Body of pancreas (tissue), 4 donors: ENCODE measurements at regions not wholly inside any gene's neighbourhood (a gene's known extent, or its start where the extent isn't known, plus 50 kb on each side); places are given as distances from the start of the nearest gene placed in this dataset.

Source experiments
- ATAC-seq: fragments of 150-250 bp; one replicate; pipeline ENCODE4 v1.9.1; 2016
- DNase-seq, 4 donors: peaks; one replicate each; pipeline ENCODE4 v3.0.0-alpha.2; 2019
- H3K27ac ChIP-seq, 4 donors: fragments of 200-600 bp; sonication (generic); 1 replicate in 3 of 4; 2 replicates in 1 of 4; pipeline versions ENCODE4 v1.5.1 to v1.6.1; 2016 to 2019; ENCODE audit warnings: mild to moderate bottlenecking in 1 of 4, mixed read lengths in 1 of 4, moderate library complexity in 1 of 4
- H3K27me3 ChIP-seq, 2 donors: fragments of 200-600 bp; sonication (generic); one replicate each; pipeline ENCODE4 v1.6.0; 2016; ENCODE audit warnings: mild to moderate bottlenecking in 1 of 2
- H3K36me3 ChIP-seq, 2 donors: fragments of 200-600 bp; sonication (generic); replicated peaks in 1 of 2; 2 replicates each; pipeline ENCODE4 v1.5.1; 2016; ENCODE audit warnings: low read depth in 2 of 2; ENCODE audit not compliant: insufficient read depth in 1 of 2
- H3K4me1 ChIP-seq: fragments of 200-600 bp; sonication (generic); one replicate; pipeline ENCODE4 v1.6.0; 2016
- H3K4me3 ChIP-seq, 2 donors: fragments of 200-600 bp; sonication (generic); 1 replicate in 1 of 2; 2 replicates in 1 of 2; pipeline ENCODE4 v1.5.1; 2016 to 2019
- H3K9me3 ChIP-seq, 3 donors: fragments of 200-600 bp; sonication (generic); 1 replicate in 2 of 3; 2 replicates in 1 of 3; pipeline ENCODE4 v1.5.1; 2016
- CTCF ChIP-seq, 7 experiments: fragments of 450-650 bp in 4 of 7; fragments of 200-600 bp in 3 of 7; sonication (generic) in 3 of 7; IDR thresholded peaks; one replicate each; pipeline ENCODE4 v1.5.1; 2016 to 2019; ENCODE audit warnings: antibody characterized with exemption in 7 of 7
- POLR2A ChIP-seq, 3 donors: fragments of 450-650 bp; IDR thresholded peaks; one replicate each; pipeline ENCODE4 v1.6.1; 2016; ENCODE audit warnings: antibody characterized with exemption in 3 of 3, mild to moderate bottlenecking in 2 of 3
- WGBS, 2 donors: methylation state at CpG; one replicate each; pipeline ENCODE4 v1.1.5; 2017; 5-methylcytosine and 5-hydroxymethylcytosine counted together
- intact Hi-C: fragments of 100-400 bp; cut with DNase I; formaldehyde crosslinking; loops from one replicate; pipeline ENCODE4 v1.15.1; 2023

GRCh38 chr6:40948570-40948969 lies 90.5 kb downstream of the UNC5CL start:
- WGBS, 2 donors = 86 to 94% methylated on average over 3 of the region's 3 CpGs
- DNase-seq = no peak
- H3K9me3 ChIP-seq = no peaks in the 10 kb centered on the region
- H3K27me3 ChIP-seq = no peaks in the 10 kb centered on the region
- ATAC-seq = no peak
- H3K4me3 ChIP-seq = no peak overlapping the region
- no peaks in the 10 kb centered on the region for H3K36me3 ChIP-seq
- intact Hi-C loops = no loop called here
- no peak for TF ChIP-seq POLR2A (IDR thresholded peaks at IDR 0.05)
- no peak for TF ChIP-seq CTCF (IDR thresholded peaks at IDR 0.05)
- H3K4me1 ChIP-seq = no peaks in the 10 kb centered on the region
- no peak overlapping the region for H3K27ac ChIP-seq

GRCh38 chr6:40947876-40948526 lies 91.0 kb downstream of the UNC5CL start:
- Histone ChIP-seq H3K4me1 (no peaks in the 10 kb centered on the region), H3K27ac (no peak overlapping the region), H3K9me3 (no peaks in the 10 kb centered on the region), H3K4me3 (no peak overlapping the region), H3K27me3 (no peaks in the 10 kb centered on the region), H3K36me3 (no peaks in the 10 kb centered on the region)
- intact Hi-C loops = no loop called here
- no peak for TF ChIP-seq CTCF (IDR thresholded peaks at IDR 0.05)
- no peak for TF ChIP-seq POLR2A (IDR thresholded peaks at IDR 0.05)
- DNase-seq (no peak), ATAC-seq (no peak)
- WGBS, 2 donors = 84 to 92% methylated on average over 2 of the region's 2 CpGs

GRCh38 chr6:40946738-40947301 lies 92.2 kb downstream of the UNC5CL start:
- no peaks in the 10 kb centered on the region for H3K36me3 ChIP-seq

GRCh38 chr6:40937491-40937890 lies 101.5 kb downstream of the UNC5CL start:
- TF ChIP-seq CTCF (IDR thresholded peaks at IDR 0.05) (no peak), POLR2A (IDR thresholded peaks at IDR 0.05) (no peak)
- Histone ChIP-seq H3K27me3 (no peaks in the 10 kb centered on the region), H3K27ac (no peak overlapping the region), H3K4me1 (no peaks in the 10 kb centered on the region), H3K9me3 (no peaks in the 10 kb centered on the region), H3K4me3 (no peak overlapping the region), H3K36me3 (no peaks in the 10 kb centered on the region)
- no peak for DNase-seq
- ATAC-seq = no peak
- 80 to 96% methylated on average over 2 of the region's 2 CpGs for WGBS, 2 donors
- intact Hi-C loops = no loop called here

More at GRCh38 chr6:40946738-40947301, 92.2 kb downstream of the UNC5CL start:
- Histone ChIP-seq H3K9me3 (no peaks in the 10 kb centered on the region), H3K27ac (no peak overlapping the region), H3K27me3 (no peaks in the 10 kb centered on the region), H3K4me3 (no peak overlapping the region), H3K4me1 (no peaks in the 10 kb centered on the region)
- TF ChIP-seq CTCF (IDR thresholded peaks at IDR 0.05) (no peak), POLR2A (IDR thresholded peaks at IDR 0.05) (no peak)
- DNase-seq (no peak), ATAC-seq (no peak)
- intact Hi-C loops = no loop called here
- 95 to 100% methylated on average over 1 of the region's 1 CpG for WGBS, 2 donors

- no peaks in the 10 kb centered on the region for H3K4me1 ChIP-seq
- no peak for DNase-seq
- TF ChIP-seq CTCF (IDR thresholded peaks at IDR 0.05) (no peak), POLR2A (IDR thresholded peaks at IDR 0.05) (no peak)
- H3K9me3 ChIP-seq = no peaks in the 10 kb centered on the region
- H3K4me3 ChIP-seq = no peak overlapping the region
- whole genome bisulfite sequencing, 2 donors = 86 to 88% methylated on average over 3 of the region's 3 CpGs
- intact Hi-C loops = no loop called here
- H3K27ac ChIP-seq = no peak overlapping the region
- ATAC-seq = no peak
- H3K36me3 ChIP-seq = no peaks in the 10 kb centered on the region
- H3K27me3 ChIP-seq = no peaks in the 10 kb centered on the region
These were observed 102.2 kb downstream of the UNC5CL start for GRCh38 chr6:40936818-40937251.
